ENCODE measurements at regions not wholly inside any gene's neighbourhood (a gene's known extent, or its start where the extent isn't known, plus 50 kb on each side); places are given as distances from the start of the nearest gene placed in this dataset.

- Histone ChIP-seq H3K4me3 (ENCODE audit: low read length in 2 of 2) (no peak overlapping the region), H3K27me3 (ENCODE audit: insufficient read depth, low read length) (no peaks in the 10 kb centered on the region), H3K4me1 (ENCODE audit: insufficient read depth, low read length) (no peaks in the 10 kb centered on the region), H3K27ac (ENCODE audit: low read depth, low read length) (no peak overlapping the region), H3K9me3 (ENCODE audit: control insufficient read depth in 1 of 2, low read length in 2 of 2) (no peaks in the 10 kb centered on the region), H3K36me3 (ENCODE audit: insufficient read depth, low read length) (no peaks in the 10 kb centered on the region)
- Mint-ChIP-seq H3K36me3 (no peaks in the 10 kb centered on the region), H3K27ac (no peak overlapping the region), H3K4me1 (no peaks in the 10 kb centered on the region), H3K4me3 (no peak overlapping the region), H3K9me3 (peaks cover 0 to 2% (median 0%) of the 10 kb centered on the region in 8 donors), H3K27me3 (no peaks in the 10 kb centered on the region)
- intact Hi-C loops (cut with micrococcal nuclease), result no loop called here
- POLR2A ChIA-PET (ENCODE audit: partially characterized antibody), result no interaction called here
- no peak for DNase-seq
- CTCF ChIA-PET (ENCODE audit: partially characterized antibody), result interaction anchor here (0.6 kb wide), 1 partner anchor 825 kb away, joined by 4 read pairs; no protein-coding TSS in a partner anchor
These were observed 800.1 kb downstream of the SATB2 start for GRCh38 chr2:198657512-198658121.

DNA sequence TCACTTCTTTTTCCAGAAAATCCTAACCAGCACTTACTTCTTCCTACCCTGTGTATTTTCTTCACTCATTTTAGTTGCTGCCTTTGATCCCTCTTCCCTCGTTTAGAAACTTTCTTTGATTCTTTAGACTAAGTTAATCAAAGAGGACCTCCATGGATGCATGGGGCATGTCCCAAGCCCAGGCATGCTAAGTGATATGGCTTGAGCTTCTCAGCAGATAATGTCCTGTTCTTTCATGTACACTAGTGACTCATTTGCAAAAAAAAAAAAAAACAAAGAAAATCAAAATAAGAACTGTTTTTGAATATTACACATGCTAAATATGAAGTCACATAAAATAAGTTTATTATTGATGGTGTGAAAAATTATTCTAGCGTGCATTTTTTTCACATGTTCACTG lies 800.9 kb downstream of the SATB2 start:
- Histone ChIP-seq H3K27me3 (ENCODE audit: insufficient read depth, low read length) (no peaks in the 10 kb centered on the region), H3K9me3 (ENCODE audit: control insufficient read depth in 1 of 2, low read length in 2 of 2) (no peaks in the 10 kb centered on the region), H3K4me1 (ENCODE audit: insufficient read depth, low read length) (no peaks in the 10 kb centered on the region), H3K27ac (ENCODE audit: low read depth, low read length) (no peak overlapping the region), H3K4me3 (ENCODE audit: low read length in 2 of 2) (no peak overlapping the region), H3K36me3 (ENCODE audit: insufficient read depth, low read length) (no peaks in the 10 kb centered on the region)
- no peaks in the 10 kb centered on the region for H3K4me1 Mint-ChIP-seq
- peaks cover 0 to 2% (median 0%) of the 10 kb centered on the region in 8 donors for H3K9me3 Mint-ChIP-seq
- ChIA-PET CTCF (ENCODE audit: partially characterized antibody) (no interaction called here), POLR2A (ENCODE audit: partially characterized antibody) (no interaction called here)
- DNase-seq, result no peak
- no peak overlapping the region for H3K27ac Mint-ChIP-seq
- no peaks in the 10 kb centered on the region for H3K27me3 Mint-ChIP-seq
- intact Hi-C loops (cut with micrococcal nuclease), result no loop called here
- H3K4me3 Mint-ChIP-seq, result no peak overlapping the region
- H3K36me3 Mint-ChIP-seq, result no peaks in the 10 kb centered on the region

GRCh38 chr2:198654646-198655045 lies 803.1 kb downstream of the SATB2 start:
- H3K4me3 ChIP-seq (ENCODE audit: low read length in 2 of 2), result no peak overlapping the region
- Mint-ChIP-seq H3K36me3 (no peaks in the 10 kb centered on the region), H3K9me3 (peaks cover 0 to 2% (median 0%) of the 10 kb centered on the region in 8 donors), H3K4me1 (no peaks in the 10 kb centered on the region), H3K27me3 (no peaks in the 10 kb centered on the region), H3K4me3 (no peak overlapping the region), H3K27ac (no peak overlapping the region)
- intact Hi-C loops (cut with micrococcal nuclease), result no loop called here
- H3K4me1 ChIP-seq (ENCODE audit: insufficient read depth, low read length), result no peaks in the 10 kb centered on the region
- no peak overlapping the region for H3K27ac ChIP-seq (ENCODE audit: low read depth, low read length)
- CTCF ChIA-PET (ENCODE audit: partially characterized antibody), result no interaction called here
- H3K36me3 ChIP-seq (ENCODE audit: insufficient read depth, low read length), result no peaks in the 10 kb centered on the region
- H3K27me3 ChIP-seq (ENCODE audit: insufficient read depth, low read length), result no peaks in the 10 kb centered on the region
- no peaks in the 10 kb centered on the region for H3K9me3 ChIP-seq (ENCODE audit: control insufficient read depth in 1 of 2, low read length in 2 of 2)
- POLR2A ChIA-PET (ENCODE audit: partially characterized antibody), result no interaction called here
- DNase-seq, result no peak

GRCh38 chr2:198653311-198653710 lies 804.4 kb downstream of the SATB2 start:
- Histone ChIP-seq H3K27me3 (ENCODE audit: insufficient read depth, low read length) (no peaks in the 10 kb centered on the region), H3K9me3 (ENCODE audit: control insufficient read depth in 1 of 2, low read length in 2 of 2) (no peaks in the 10 kb centered on the region), H3K4me3 (ENCODE audit: low read length in 2 of 2) (no peak overlapping the region), H3K27ac (ENCODE audit: low read depth, low read length) (no peak overlapping the region), H3K36me3 (ENCODE audit: insufficient read depth, low read length) (no peaks in the 10 kb centered on the region), H3K4me1 (ENCODE audit: insufficient read depth, low read length) (no peaks in the 10 kb centered on the region)
- Mint-ChIP-seq H3K36me3 (no peaks in the 10 kb centered on the region), H3K4me3 (no peak overlapping the region), H3K27ac (no peak overlapping the region), H3K9me3 (peaks cover 0 to 2% (median 0%) of the 10 kb centered on the region in 8 donors), H3K4me1 (no peaks in the 10 kb centered on the region), H3K27me3 (peaks cover 0 to 1% of the 10 kb centered on the region in 2 donors)
- POLR2A ChIA-PET (ENCODE audit: partially characterized antibody), result no interaction called here
- no peak for DNase-seq
- intact Hi-C loops (cut with micrococcal nuclease), result no loop called here
- CTCF ChIA-PET (ENCODE audit: partially characterized antibody), result no interaction called here

DNA sequence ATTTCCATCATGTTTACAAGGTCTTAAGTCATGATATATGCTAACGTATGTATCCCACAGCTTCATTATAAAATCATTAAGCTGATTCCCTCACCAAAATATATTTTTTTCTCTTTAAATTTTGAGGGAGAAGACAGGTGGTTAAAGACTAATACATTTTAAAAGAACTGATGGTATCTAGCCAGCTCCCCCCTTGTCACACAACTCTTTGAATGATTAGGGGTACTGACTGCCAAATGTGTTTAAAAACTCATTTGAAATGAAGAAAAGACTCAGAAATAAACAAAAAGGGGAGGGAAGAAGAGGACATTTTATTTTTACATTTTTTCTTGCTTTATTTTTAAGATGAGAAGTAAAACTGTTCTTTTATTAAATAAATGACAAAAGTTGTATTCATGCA lies 805.3 kb downstream of the SATB2 start:
- intact Hi-C loops (cut with micrococcal nuclease), result no loop called here
- H3K27ac Mint-ChIP-seq, result no peak overlapping the region
- H3K36me3 Mint-ChIP-seq, result no peaks in the 10 kb centered on the region
- H3K36me3 ChIP-seq (ENCODE audit: insufficient read depth, low read length), result no peaks in the 10 kb centered on the region
- no peaks in the 10 kb centered on the region for H3K9me3 ChIP-seq (ENCODE audit: control insufficient read depth in 1 of 2, low read length in 2 of 2)
- no peaks in the 10 kb centered on the region for H3K4me1 ChIP-seq (ENCODE audit: insufficient read depth, low read length)
- no peak overlapping the region for H3K27ac ChIP-seq (ENCODE audit: low read depth, low read length)
- no peak overlapping the region for H3K4me3 ChIP-seq (ENCODE audit: low read length in 2 of 2)
- ChIA-PET CTCF (ENCODE audit: partially characterized antibody) (no interaction called here), POLR2A (ENCODE audit: partially characterized antibody) (no interaction called here)
- no peak for DNase-seq
- no peaks in the 10 kb centered on the region for H3K4me1 Mint-ChIP-seq
- peaks cover 0 to 2% (median 0%) of the 10 kb centered on the region in 8 donors for H3K9me3 Mint-ChIP-seq
- H3K27me3 ChIP-seq (ENCODE audit: insufficient read depth, low read length), result no peaks in the 10 kb centered on the region
- no peak overlapping the region for H3K4me3 Mint-ChIP-seq
- peaks cover 0 to 1% of the 10 kb centered on the region in 2 donors for H3K27me3 Mint-ChIP-seq

DNA sequence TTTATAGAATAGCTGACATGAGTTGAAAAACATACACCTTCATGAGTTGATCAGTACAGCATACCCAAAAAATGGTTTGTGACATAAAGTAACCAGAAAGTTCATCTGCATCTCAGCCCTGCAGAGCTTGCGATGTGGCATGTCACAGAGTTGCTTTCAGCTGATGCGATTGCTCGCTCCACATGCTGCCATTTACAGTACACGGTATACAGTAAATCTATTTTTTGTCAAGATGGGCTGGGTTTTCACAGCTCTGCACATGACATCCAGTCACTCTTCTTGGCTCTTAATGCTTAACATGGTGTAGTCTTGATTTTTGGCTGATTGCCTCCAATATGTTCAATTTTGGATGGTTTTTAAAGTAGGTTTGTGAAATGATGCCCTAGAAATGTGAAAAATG lies 811.9 kb downstream of the SATB2 start:
- CTCF ChIA-PET (ENCODE audit: partially characterized antibody), result no interaction called here
- POLR2A ChIA-PET (ENCODE audit: partially characterized antibody), result no interaction called here
- Histone ChIP-seq H3K27ac (ENCODE audit: low read depth, low read length) (no peak overlapping the region), H3K4me1 (ENCODE audit: insufficient read depth, low read length) (no peaks in the 10 kb centered on the region), H3K9me3 (ENCODE audit: control insufficient read depth in 1 of 2, low read length in 2 of 2) (no peaks in the 10 kb centered on the region), H3K4me3 (ENCODE audit: low read length in 2 of 2) (no peak overlapping the region), H3K27me3 (ENCODE audit: insufficient read depth, low read length) (no peaks in the 10 kb centered on the region), H3K36me3 (ENCODE audit: insufficient read depth, low read length) (no peaks in the 10 kb centered on the region)
- H3K36me3 Mint-ChIP-seq, result no peaks in the 10 kb centered on the region
- no peaks in the 10 kb centered on the region for H3K4me1 Mint-ChIP-seq
- H3K9me3 Mint-ChIP-seq, result peaks cover 0 to 2% (median 0%) of the 10 kb centered on the region in 8 donors
- H3K27me3 Mint-ChIP-seq, result peaks cover 0 to 2% of the 10 kb centered on the region in 2 donors
- no peak overlapping the region for H3K4me3 Mint-ChIP-seq
- DNase-seq, result no peak
- no peak overlapping the region for H3K27ac Mint-ChIP-seq
- intact Hi-C loops (cut with micrococcal nuclease), result no loop called here

DNA sequence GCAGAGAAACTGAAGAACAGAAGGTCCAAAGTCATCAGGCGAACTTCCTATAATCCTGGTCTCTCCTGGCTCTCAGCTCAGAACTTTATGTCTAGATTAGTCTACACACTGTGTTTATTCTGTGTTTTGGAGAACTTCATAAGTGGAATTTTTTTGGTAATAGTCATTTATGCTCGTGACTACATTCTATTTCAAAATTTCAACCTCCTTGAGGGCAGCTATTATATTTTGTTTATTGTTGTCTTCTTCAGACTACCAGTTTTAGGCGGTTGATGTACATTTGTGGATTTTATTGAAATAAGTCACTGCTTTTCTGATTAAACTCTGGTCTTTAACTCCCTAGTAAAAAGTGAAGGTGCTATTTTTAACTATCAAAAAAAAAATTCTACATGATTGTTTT lies 816.6 kb downstream of the SATB2 start:
- intact Hi-C loops (cut with micrococcal nuclease), result no loop called here
- ChIA-PET POLR2A (ENCODE audit: partially characterized antibody) (no interaction called here), CTCF (ENCODE audit: partially characterized antibody) (no interaction called here)
- Histone ChIP-seq H3K27ac (ENCODE audit: low read depth, low read length) (no peak overlapping the region), H3K4me3 (ENCODE audit: low read length in 2 of 2) (no peak overlapping the region), H3K36me3 (ENCODE audit: insufficient read depth, low read length) (no peaks in the 10 kb centered on the region), H3K4me1 (ENCODE audit: insufficient read depth, low read length) (no peaks in the 10 kb centered on the region), H3K27me3 (ENCODE audit: insufficient read depth, low read length) (no peaks in the 10 kb centered on the region), H3K9me3 (ENCODE audit: control insufficient read depth in 1 of 2, low read length in 2 of 2) (no peaks in the 10 kb centered on the region)
- Mint-ChIP-seq H3K36me3 (no peaks in the 10 kb centered on the region), H3K4me3 (no peak overlapping the region), H3K9me3 (peaks cover 0 to 1% (median 0%) of the 10 kb centered on the region in 8 donors), H3K4me1 (no peaks in the 10 kb centered on the region), H3K27me3 (peaks cover 0 to 1% of the 10 kb centered on the region in 2 donors), H3K27ac (no peak overlapping the region)
- no peak for DNase-seq

DNA sequence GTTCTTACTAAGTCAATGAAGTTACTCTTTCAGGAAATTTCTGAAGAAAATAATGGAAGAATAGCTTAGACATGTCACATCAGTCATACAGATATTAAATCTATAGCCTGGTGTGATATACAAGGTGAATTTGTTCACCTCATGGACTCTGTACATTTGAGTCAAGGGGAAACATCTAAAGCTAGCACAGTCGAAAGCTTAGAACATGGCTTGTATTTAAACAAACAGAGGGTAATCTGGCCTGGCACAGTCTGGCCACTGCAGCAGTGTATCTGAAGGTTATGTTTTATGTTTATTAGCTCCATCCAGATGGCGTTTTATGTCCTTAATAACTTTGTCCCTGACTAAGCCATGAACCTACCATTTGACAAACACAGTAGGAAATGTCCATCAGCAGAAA lies 817.3 kb downstream of the SATB2 start:
- no peak for DNase-seq
- no peaks in the 10 kb centered on the region for H3K4me1 Mint-ChIP-seq
- H3K4me3 Mint-ChIP-seq, result no peak overlapping the region
- Histone ChIP-seq H3K27ac (ENCODE audit: low read depth, low read length) (no peak overlapping the region), H3K9me3 (ENCODE audit: control insufficient read depth in 1 of 2, low read length in 2 of 2) (no peaks in the 10 kb centered on the region), H3K4me3 (ENCODE audit: low read length in 2 of 2) (no peak overlapping the region), H3K4me1 (ENCODE audit: insufficient read depth, low read length) (no peaks in the 10 kb centered on the region), H3K36me3 (ENCODE audit: insufficient read depth, low read length) (no peaks in the 10 kb centered on the region), H3K27me3 (ENCODE audit: insufficient read depth, low read length) (no peaks in the 10 kb centered on the region)
- peaks cover 0 to 1% (median 0%) of the 10 kb centered on the region in 8 donors for H3K9me3 Mint-ChIP-seq
- CTCF ChIA-PET (ENCODE audit: partially characterized antibody), result no interaction called here
- peaks cover 0 to 1% of the 10 kb centered on the region in 2 donors for H3K27me3 Mint-ChIP-seq
- H3K36me3 Mint-ChIP-seq, result no peaks in the 10 kb centered on the region
- intact Hi-C loops (cut with micrococcal nuclease), result no loop called here
- no peak overlapping the region for H3K27ac Mint-ChIP-seq
- POLR2A ChIA-PET (ENCODE audit: partially characterized antibody), result no interaction called here

Measured in CD4-positive, alpha-beta memory T cell (primary cell).